ENCODE measurements at regions not wholly inside any gene's neighbourhood (a gene's known extent, or its start where the extent isn't known, plus 50 kb on each side); places are given as distances from the start of the nearest gene placed in this dataset.

GRCh38 chr12:131370791-131371347 is 340.0 kb upstream of the SFSWAP start:
- Histone ChIP-seq H3K4me3 (ENCODE audit: low read length) (no peak overlapping the region), H3K36me3 (ENCODE audit: insufficient read depth, low read length) (no peaks in the 10 kb centered on the region), H3K4me1 (ENCODE audit: insufficient read depth, low read length) (no peaks in the 10 kb centered on the region), H3K27ac (ENCODE audit: low read depth in 1 of 2, low read length in 2 of 2) (no peak overlapping the region), H3K9me3 (ENCODE audit: control insufficient read depth in 1 of 2, insufficient read depth in 1 of 2, low read length in 2 of 2) (no peaks in the 10 kb centered on the region), H3K27me3 (ENCODE audit: control insufficient read depth in 1 of 2, insufficient read depth in 2 of 2, low read length in 2 of 2) (no peaks in the 10 kb centered on the region)
- Mint-ChIP-seq H3K4me1 (ENCODE audit: low read depth) (no peaks in the 10 kb centered on the region), H3K36me3 (ENCODE audit: low read depth) (no peaks in the 10 kb centered on the region), H3K27ac (no peak overlapping the region), H3K4me3 (no peak overlapping the region), H3K9me3 (no peaks in the 10 kb centered on the region), H3K27me3 (no peaks in the 10 kb centered on the region)
- ATAC-seq (ENCODE audit: poor library complexity) (no peak), DNase-seq (no peak)
- CTCF ChIA-PET, result no interaction called here
- intact Hi-C loops (cut with DNase I, micrococcal nuclease), result no loop called here
- TF ChIP-seq CTCF (IDR thresholded peaks at IDR 0.05), result no peak
- POLR2A ChIA-PET, result no interaction called here

GRCh38 chr12:131371401-131372170 is 339.3 kb upstream of the SFSWAP start:
- intact Hi-C loops (cut with DNase I, micrococcal nuclease), result no loop called here
- ChIA-PET CTCF (no interaction called here), POLR2A (no interaction called here)
- Mint-ChIP-seq H3K4me3 (no peak overlapping the region), H3K9me3 (no peaks in the 10 kb centered on the region), H3K27me3 (peaks cover under 1% of the 10 kb centered on the region), H3K36me3 (ENCODE audit: low read depth) (no peaks in the 10 kb centered on the region), H3K27ac (no peak overlapping the region), H3K4me1 (ENCODE audit: low read depth) (no peaks in the 10 kb centered on the region)
- Histone ChIP-seq H3K36me3 (ENCODE audit: insufficient read depth, low read length) (no peaks in the 10 kb centered on the region), H3K9me3 (ENCODE audit: control insufficient read depth in 1 of 2, insufficient read depth in 1 of 2, low read length in 2 of 2) (no peaks in the 10 kb centered on the region), H3K27ac (ENCODE audit: low read depth in 1 of 2, low read length in 2 of 2) (no peak overlapping the region), H3K27me3 (ENCODE audit: control insufficient read depth in 1 of 2, insufficient read depth in 2 of 2, low read length in 2 of 2) (no peaks in the 10 kb centered on the region), H3K4me3 (ENCODE audit: low read length) (no peak overlapping the region), H3K4me1 (ENCODE audit: insufficient read depth, low read length) (no peaks in the 10 kb centered on the region)
- no peak for TF ChIP-seq CTCF (IDR thresholded peaks at IDR 0.05)
- ATAC-seq (ENCODE audit: poor library complexity) (no peak), DNase-seq (no peak)

- no peak for TF ChIP-seq CTCF (IDR thresholded peaks at IDR 0.05)
- Histone ChIP-seq H3K4me3 (ENCODE audit: low read length) (no peak overlapping the region), H3K4me1 (ENCODE audit: insufficient read depth, low read length) (no peaks in the 10 kb centered on the region), H3K27me3 (ENCODE audit: control insufficient read depth in 1 of 2, insufficient read depth in 2 of 2, low read length in 2 of 2) (no peaks in the 10 kb centered on the region), H3K9me3 (ENCODE audit: control insufficient read depth in 1 of 2, insufficient read depth in 1 of 2, low read length in 2 of 2) (no peaks in the 10 kb centered on the region), H3K36me3 (ENCODE audit: insufficient read depth, low read length) (no peaks in the 10 kb centered on the region), H3K27ac (ENCODE audit: low read depth in 1 of 2, low read length in 2 of 2) (no peak overlapping the region)
- intact Hi-C loops (cut with DNase I, micrococcal nuclease), result no loop called here
- Mint-ChIP-seq H3K36me3 (ENCODE audit: low read depth) (no peaks in the 10 kb centered on the region), H3K4me1 (ENCODE audit: low read depth) (no peaks in the 10 kb centered on the region), H3K4me3 (no peak overlapping the region), H3K27ac (no peak overlapping the region), H3K27me3 (peaks cover 5% of the 10 kb centered on the region), H3K9me3 (no peaks in the 10 kb centered on the region)
- DNase-seq (no peak), ATAC-seq (ENCODE audit: poor library complexity) (no peak)
- POLR2A ChIA-PET, result no interaction called here
- CTCF ChIA-PET, result no interaction called here
Observed at GRCh38 chr12:131372171-131372475, 338.8 kb upstream of the SFSWAP start.
